SK-N-SH treated with all-trans-retinoic acid at 6 μM for 48 hours (cell line): ENCODE measurements at regions not wholly inside any gene's neighbourhood (a gene's known extent, or its start where the extent isn't known, plus 50 kb on each side); places are given as distances from the start of the nearest gene placed in this dataset.

Experiments used
- ATAC-seq: fragments of 200-7000 bp; cut with Tn5 transposase; 3 replicates; pipeline ENCODE4 v1.9.1; 2020; ENCODE audit warnings: mild to moderate bottlenecking, moderate library complexity
- ARNTL ChIP-seq: fragments of 450-650 bp; formaldehyde crosslinking; IDR thresholded peaks from 2 replicates; pipeline ENCODE4 v1.5.0; 2020; ENCODE audit warnings: low read depth, mild to moderate bottlenecking, moderate library complexity, borderline replicate concordance
- BACH2 ChIP-seq: fragments of 250-450 bp; sonication (Bioruptor Pico); IDR thresholded peaks from 2 replicates; pipeline ENCODE4 v1.9.0; 2021; ENCODE audit warnings: mild to moderate bottlenecking, borderline replicate concordance
- CSDC2 ChIP-seq: fragments of 250-450 bp; sonication (Bioruptor Pico); IDR thresholded peaks from 2 replicates; pipeline ENCODE4 v1.5.0; 2020; ENCODE audit warnings: mild to moderate bottlenecking, moderate library complexity
- ESRRG ChIP-seq: fragments of 250-450 bp; sonication (Bioruptor Pico); IDR thresholded peaks from 2 replicates; pipeline ENCODE4 v1.6.1; 2021; ENCODE audit warnings: mild to moderate bottlenecking
- GLIS3 ChIP-seq: fragments of 250-450 bp; sonication (Bioruptor Pico); IDR thresholded peaks from 2 replicates; pipeline ENCODE4 v1.5.0; 2020; ENCODE audit warnings: mild to moderate bottlenecking, moderate library complexity
- OSR1 ChIP-seq: fragments of 250-450 bp; sonication (Bioruptor Pico); IDR thresholded peaks from 2 replicates; pipeline ENCODE4 v1.8.0; 2022; ENCODE audit warnings: moderate library complexity, mild to moderate bottlenecking, inconsistent platforms
- PATZ1 ChIP-seq: fragments of 250-450 bp; sonication (Bioruptor Pico); IDR thresholded peaks from 2 replicates; pipeline ENCODE4 v1.8.0; 2020; ENCODE audit warnings: mild to moderate bottlenecking, moderate library complexity, borderline replicate concordance
- POU6F1 ChIP-seq: fragments of 250-450 bp; sonication (Bioruptor Pico); IDR thresholded peaks from 2 replicates; pipeline ENCODE4 v1.8.0; 2021; ENCODE audit warnings: low read depth, mild to moderate bottlenecking, moderate library complexity, borderline replicate concordance
- PPARA ChIP-seq: fragments of 250-450 bp; sonication (Bioruptor Pico); IDR thresholded peaks from 2 replicates; pipeline ENCODE4 v1.5.0; 2020; ENCODE audit warnings: mild to moderate bottlenecking, borderline replicate concordance
- RARB ChIP-seq: fragments of 250-450 bp; sonication (Bioruptor Pico); IDR thresholded peaks from 2 replicates; pipeline ENCODE4 v1.8.0; 2021; ENCODE audit warnings: mild to moderate bottlenecking, moderate library complexity
- SNAI2 ChIP-seq: fragments of 250-450 bp; sonication (Bioruptor Pico); IDR thresholded peaks from 2 replicates; pipeline ENCODE4 v1.5.0; 2020; ENCODE audit warnings: mild to moderate bottlenecking, moderate library complexity
- TCF4 ChIP-seq: fragments of 250-450 bp; sonication (Bioruptor Pico); IDR thresholded peaks from 2 replicates; pipeline ENCODE4 v1.8.0; 2021; ENCODE audit warnings: mild to moderate bottlenecking, moderate library complexity, borderline replicate concordance
- TOX ChIP-seq: fragments of 250-450 bp; sonication (Bioruptor Pico); IDR thresholded peaks from 2 replicates; pipeline ENCODE4 v1.8.0; 2021; ENCODE audit warnings: mild to moderate bottlenecking, moderate library complexity, borderline replicate concordance
- ZC3H10 ChIP-seq: fragments of 250-450 bp; sonication (Bioruptor Pico); IDR thresholded peaks from 2 replicates; pipeline ENCODE4 v1.5.1; 2021; ENCODE audit warnings: mild to moderate bottlenecking, moderate library complexity
- ZFP3 ChIP-seq: fragments of 250-450 bp; sonication (Bioruptor Pico); IDR thresholded peaks from 2 replicates; pipeline ENCODE4 v1.5.0; 2020; ENCODE audit warnings: mild to moderate bottlenecking, moderate library complexity
- ZFP30 ChIP-seq: fragments of 450-650 bp; formaldehyde crosslinking; IDR thresholded peaks from 2 replicates; pipeline ENCODE4 v1.5.0; 2022; ENCODE audit warnings: mild to moderate bottlenecking, moderate library complexity
- ZNF565 ChIP-seq: fragments of 450-650 bp; formaldehyde crosslinking; conservative IDR thresholded peaks from 2 replicates; pipeline ENCODE4 v1.5.0; 2020; ENCODE audit warnings: low read depth, mild to moderate bottlenecking, moderate library complexity
- ZNF70 ChIP-seq: fragments of 450-650 bp; formaldehyde crosslinking; IDR thresholded peaks from 2 replicates; pipeline ENCODE4 v1.5.0; 2020; ENCODE audit warnings: mild to moderate bottlenecking, moderate library complexity
- ZNF8 ChIP-seq: fragments of 450-650 bp; formaldehyde crosslinking; IDR thresholded peaks from 2 replicates; pipeline ENCODE4 v1.5.0; 2020; ENCODE audit warnings: mild to moderate bottlenecking, moderate library complexity
- TF ChIP-seq, protein P1 (sequence below): fragments of 250-450 bp; sonication (Bioruptor Pico); IDR thresholded peaks from 2 replicates; pipeline ENCODE4 v1.5.1; 2020; ENCODE audit warnings: low read depth, mild to moderate bottlenecking, moderate library complexity
- TF ChIP-seq, protein P2 (sequence below): fragments of 250-450 bp; sonication (Bioruptor Pico); IDR thresholded peaks from 2 replicates; pipeline ENCODE4 v1.5.1; 2021; ENCODE audit warnings: mild to moderate bottlenecking, moderate library complexity
- TF ChIP-seq, protein P3 (sequence below): fragments of 250-450 bp; sonication (Bioruptor Pico); IDR thresholded peaks from 2 replicates; pipeline ENCODE4 v1.5.0; 2020; ENCODE audit warnings: mild to moderate bottlenecking, moderate library complexity

DNA sequence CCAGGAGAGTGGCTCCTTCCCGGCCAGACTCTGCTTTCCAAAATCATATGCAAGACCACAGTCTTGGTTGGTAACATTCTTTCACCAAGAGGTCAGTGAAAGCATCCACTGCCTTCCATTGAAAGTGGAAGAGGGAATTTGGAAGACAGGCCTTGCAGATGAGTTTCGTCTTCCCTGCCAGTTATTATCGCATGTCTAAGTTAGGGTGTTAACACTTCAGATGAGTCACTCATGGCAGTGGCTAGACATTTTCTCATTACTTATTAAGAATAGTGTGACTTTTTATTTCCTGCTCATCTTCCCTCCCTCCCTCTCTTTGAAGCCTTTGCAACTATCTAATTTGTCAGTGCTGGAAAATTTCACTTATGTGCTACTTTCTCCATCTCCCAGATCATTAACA lies 102.9 kb upstream of the EPB41L3 start:
- no peak for ATAC-seq
- TF ChIP-seq, protein P1, sequence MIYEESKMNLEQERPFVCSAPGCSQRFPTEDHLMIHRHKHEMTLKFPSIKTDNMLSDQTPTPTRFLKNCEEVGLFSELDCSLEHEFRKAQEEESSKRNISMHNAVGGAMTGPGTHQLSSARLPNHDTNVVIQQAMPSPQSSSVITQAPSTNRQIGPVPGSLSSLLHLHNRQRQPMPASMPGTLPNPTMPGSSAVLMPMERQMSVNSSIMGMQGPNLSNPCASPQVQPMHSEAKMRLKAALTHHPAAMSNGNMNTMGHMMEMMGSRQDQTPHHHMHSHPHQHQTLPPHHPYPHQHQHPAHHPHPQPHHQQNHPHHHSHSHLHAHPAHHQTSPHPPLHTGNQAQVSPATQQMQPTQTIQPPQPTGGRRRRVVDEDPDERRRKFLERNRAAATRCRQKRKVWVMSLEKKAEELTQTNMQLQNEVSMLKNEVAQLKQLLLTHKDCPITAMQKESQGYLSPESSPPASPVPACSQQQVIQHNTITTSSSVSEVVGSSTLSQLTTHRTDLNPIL = no peak
- TF ChIP-seq ZNF565 (CRISPR knock-in tag) (no peak), PPARA (CRISPR knock-in tag) (no peak), PATZ1 (CRISPR knock-in tag) (no peak), RARB (no peak), ZFP30 (CRISPR knock-in tag) (no peak), CSDC2 (CRISPR knock-in tag) (no peak), GLIS3 (CRISPR knock-in tag) (no peak), BACH2 (CRISPR knock-in tag) (no peak), TOX (no peak), ZFP3 (no peak), OSR1 (CRISPR knock-in tag) (no peak), ESRRG (CRISPR knock-in tag) (no peak)
- TF ChIP-seq, protein P2, sequence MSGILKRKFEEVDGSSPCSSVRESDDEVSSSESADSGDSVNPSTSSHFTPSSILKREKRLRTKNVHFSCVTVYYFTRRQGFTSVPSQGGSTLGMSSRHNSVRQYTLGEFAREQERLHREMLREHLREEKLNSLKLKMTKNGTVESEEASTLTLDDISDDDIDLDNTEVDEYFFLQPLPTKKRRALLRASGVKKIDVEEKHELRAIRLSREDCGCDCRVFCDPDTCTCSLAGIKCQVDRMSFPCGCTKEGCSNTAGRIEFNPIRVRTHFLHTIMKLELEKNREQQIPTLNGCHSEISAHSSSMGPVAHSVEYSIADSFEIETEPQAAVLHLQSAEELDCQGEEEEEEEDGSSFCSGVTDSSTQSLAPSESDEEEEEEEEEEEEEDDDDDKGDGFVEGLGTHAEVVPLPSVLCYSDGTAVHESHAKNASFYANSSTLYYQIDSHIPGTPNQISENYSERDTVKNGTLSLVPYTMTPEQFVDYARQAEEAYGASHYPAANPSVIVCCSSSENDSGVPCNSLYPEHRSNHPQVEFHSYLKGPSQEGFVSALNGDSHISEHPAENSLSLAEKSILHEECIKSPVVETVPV (CRISPR knock-in tag) = no peak

- no peak for TF ChIP-seq POU6F1
- no peak for TF ChIP-seq PPARA (CRISPR knock-in tag)
- TF ChIP-seq ZNF70 (CRISPR knock-in tag) = no peak
- TF ChIP-seq BACH2 (CRISPR knock-in tag) = no peak
- no peak for TF ChIP-seq ZFP3
- TF ChIP-seq TCF4 = no peak
- no peak for TF ChIP-seq TOX
- no peak for TF ChIP-seq PATZ1 (CRISPR knock-in tag)
- TF ChIP-seq SNAI2 (CRISPR knock-in tag) = no peak
- TF ChIP-seq ZC3H10 (CRISPR knock-in tag) = no peak
- no peak for TF ChIP-seq RARB
- no peak for TF ChIP-seq OSR1 (CRISPR knock-in tag)
- no peak for TF ChIP-seq ARNTL (CRISPR knock-in tag)
- TF ChIP-seq CSDC2 (CRISPR knock-in tag) = no peak
- no peak for TF ChIP-seq ZNF8 (CRISPR knock-in tag)
- TF ChIP-seq, protein P3, sequence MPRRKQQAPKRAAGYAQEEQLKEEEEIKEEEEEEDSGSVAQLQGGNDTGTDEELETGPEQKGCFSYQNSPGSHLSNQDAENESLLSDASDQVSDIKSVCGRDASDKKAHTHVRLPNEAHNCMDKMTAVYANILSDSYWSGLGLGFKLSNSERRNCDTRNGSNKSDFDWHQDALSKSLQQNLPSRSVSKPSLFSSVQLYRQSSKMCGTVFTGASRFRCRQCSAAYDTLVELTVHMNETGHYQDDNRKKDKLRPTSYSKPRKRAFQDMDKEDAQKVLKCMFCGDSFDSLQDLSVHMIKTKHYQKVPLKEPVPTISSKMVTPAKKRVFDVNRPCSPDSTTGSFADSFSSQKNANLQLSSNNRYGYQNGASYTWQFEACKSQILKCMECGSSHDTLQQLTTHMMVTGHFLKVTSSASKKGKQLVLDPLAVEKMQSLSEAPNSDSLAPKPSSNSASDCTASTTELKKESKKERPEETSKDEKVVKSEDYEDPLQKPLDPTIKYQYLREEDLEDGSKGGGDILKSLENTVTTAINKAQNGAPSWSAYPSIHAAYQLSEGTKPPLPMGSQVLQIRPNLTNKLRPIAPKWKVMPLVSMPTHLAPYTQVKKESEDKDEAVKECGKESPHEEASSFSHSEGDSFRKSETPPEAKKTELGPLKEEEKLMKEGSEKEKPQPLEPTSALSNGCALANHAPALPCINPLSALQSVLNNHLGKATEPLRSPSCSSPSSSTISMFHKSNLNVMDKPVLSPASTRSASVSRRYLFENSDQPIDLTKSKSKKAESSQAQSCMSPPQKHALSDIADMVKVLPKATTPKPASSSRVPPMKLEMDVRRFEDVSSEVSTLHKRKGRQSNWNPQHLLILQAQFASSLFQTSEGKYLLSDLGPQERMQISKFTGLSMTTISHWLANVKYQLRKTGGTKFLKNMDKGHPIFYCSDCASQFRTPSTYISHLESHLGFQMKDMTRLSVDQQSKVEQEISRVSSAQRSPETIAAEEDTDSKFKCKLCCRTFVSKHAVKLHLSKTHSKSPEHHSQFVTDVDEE (CRISPR knock-in tag) = no peak
- TF ChIP-seq ZNF565 (CRISPR knock-in tag) = no peak
- no peak for ATAC-seq
Observed at GRCh38 chr18:5643288-5643687, 99.5 kb upstream of the EPB41L3 start.
